ENCODE measurements at regions not wholly inside any gene's neighbourhood (a gene's known extent, or its start where the extent isn't known, plus 50 kb on each side); places are given as distances from the start of the nearest gene placed in this dataset.

GRCh38 chr2:145029873-145030272, 510.0 kb upstream of the ZEB2 start:
- Histone ChIP-seq H3K4me2 (ENCODE audit: low read length) (no peak overlapping the region), H3F3A (ENCODE audit: low read length, unreplicated experiment) (no peaks in the 10 kb centered on the region), H3K9ac (ENCODE audit: low read length) (no peak overlapping the region), H2AFZ (ENCODE audit: low read length) (no peak overlapping the region), H4K20me1 (ENCODE audit: low read length) (no peaks in the 10 kb centered on the region), H3K9me3 (ENCODE audit: low read length) (no peaks in the 10 kb centered on the region), H3K27ac (ENCODE audit: low read length) (no peak overlapping the region), H3K4me1 (ENCODE audit: insufficient read depth, low read length) (no peaks in the 10 kb centered on the region), H3K36me3 (ENCODE audit: low read depth, low read length) (no peaks in the 10 kb centered on the region), H3K4me3 (ENCODE audit: low read length) (no peak overlapping the region), H3K27me3 (ENCODE audit: low read length) (no peaks in the 10 kb centered on the region), H3K79me2 (ENCODE audit: low read length) (no peaks in the 10 kb centered on the region), H3K9me2 (replicated peaks; ENCODE audit: low read length) (no peaks in the 10 kb centered on the region)
- no peak for DNase-seq
- BruUV-seq (replicated peaks), result no TSS peak
- intact Hi-C loops (cut with micrococcal nuclease), result no loop called here
- ChIA-PET POLR2A (ENCODE audit: unreplicated experiment) (no interaction called here), CTCF (no interaction called here)
- TF ChIP-seq EZH2 (IDR thresholded peaks at IDR 0.05; ENCODE audit: low read length, unreplicated experiment) (no peak), EZH2phosphoT487 (IDR thresholded peaks at IDR 0.05; ENCODE audit: borderline replicate concordance, low read length) (no peak), CTCF (conservative IDR thresholded peaks at IDR 0.05; ENCODE audit: low read depth, low read length) (no peak)
- ATAC-seq, result no peak

- Histone ChIP-seq H3K27ac (ENCODE audit: low read length) (no peak overlapping the region), H4K20me1 (ENCODE audit: low read length) (no peaks in the 10 kb centered on the region), H3K4me1 (ENCODE audit: insufficient read depth, low read length) (no peaks in the 10 kb centered on the region), H2AFZ (ENCODE audit: low read length) (no peak overlapping the region), H3K79me2 (ENCODE audit: low read length) (no peaks in the 10 kb centered on the region), H3K9ac (ENCODE audit: low read length) (no peak overlapping the region), H3F3A (ENCODE audit: low read length, unreplicated experiment) (no peaks in the 10 kb centered on the region), H3K4me2 (ENCODE audit: low read length) (no peak overlapping the region), H3K36me3 (ENCODE audit: low read depth, low read length) (no peaks in the 10 kb centered on the region), H3K9me3 (ENCODE audit: low read length) (no peaks in the 10 kb centered on the region), H3K4me3 (ENCODE audit: low read length) (no peak overlapping the region), H3K9me2 (replicated peaks; ENCODE audit: low read length) (no peaks in the 10 kb centered on the region), H3K27me3 (ENCODE audit: low read length) (no peaks in the 10 kb centered on the region)
- intact Hi-C loops (cut with micrococcal nuclease), result no loop called here
- CTCF ChIA-PET, result no interaction called here
- TF ChIP-seq EZH2phosphoT487 (IDR thresholded peaks at IDR 0.05; ENCODE audit: borderline replicate concordance, low read length) (no peak), EZH2 (IDR thresholded peaks at IDR 0.05; ENCODE audit: low read length, unreplicated experiment) (no peak), CTCF (conservative IDR thresholded peaks at IDR 0.05; ENCODE audit: low read depth, low read length) (no peak)
- no TSS peak for BruUV-seq (replicated peaks)
- ATAC-seq, result no peak
- DNase-seq, result no peak
- POLR2A ChIA-PET (ENCODE audit: unreplicated experiment), result no interaction called here
Measured at GRCh38 chr2:145029081-145029480, 509.2 kb upstream of the ZEB2 start.

- H4K20me1 ChIP-seq (ENCODE audit: low read length), result no peaks in the 10 kb centered on the region
- DNase-seq, result no peak
- no peak for ATAC-seq
- H2AFZ ChIP-seq (ENCODE audit: low read length), result no peak overlapping the region
- no peaks in the 10 kb centered on the region for H3K27me3 ChIP-seq (ENCODE audit: low read length)
- no peak overlapping the region for H3K9ac ChIP-seq (ENCODE audit: low read length)
- H3K4me3 ChIP-seq (ENCODE audit: low read length), result no peak overlapping the region
- POLR2A ChIA-PET (ENCODE audit: unreplicated experiment), result no interaction called here
- H3F3A ChIP-seq (ENCODE audit: low read length, unreplicated experiment), result no peaks in the 10 kb centered on the region
- H3K4me2 ChIP-seq (ENCODE audit: low read length), result no peak overlapping the region
- H3K9me3 ChIP-seq (ENCODE audit: low read length), result no peaks in the 10 kb centered on the region
- no peaks in the 10 kb centered on the region for H3K36me3 ChIP-seq (ENCODE audit: low read depth, low read length)
- BruUV-seq (replicated peaks), result no TSS peak
- H3K79me2 ChIP-seq (ENCODE audit: low read length), result no peaks in the 10 kb centered on the region
- no peaks in the 10 kb centered on the region for H3K4me1 ChIP-seq (ENCODE audit: insufficient read depth, low read length)
- TF ChIP-seq EZH2 (IDR thresholded peaks at IDR 0.05; ENCODE audit: low read length, unreplicated experiment) (no peak), CTCF (conservative IDR thresholded peaks at IDR 0.05; ENCODE audit: low read depth, low read length) (no peak)
- intact Hi-C loops (cut with micrococcal nuclease), result no loop called here
- CTCF ChIA-PET, result no interaction called here
- no peak overlapping the region for H3K27ac ChIP-seq (ENCODE audit: low read length)
- H3K9me2 ChIP-seq (replicated peaks; ENCODE audit: low read length), result no peaks in the 10 kb centered on the region
Measured at GRCh38 chr2:145028101-145028920, 508.4 kb upstream of the ZEB2 start.

Data from PC-3 (cell line).